Muscle of back (tissue), 3 donors: ENCODE measurements at regions not wholly inside any gene's neighbourhood (a gene's known extent, or its start where the extent isn't known, plus 50 kb on each side); places are given as distances from the start of the nearest gene placed in this dataset.
"Not testable (repeated sequence)": the region's sequence is repeated elsewhere in the genome, so short reads cannot be mapped to it uniquely, and the experiment has no call there.

ENCODE experiments used
- DNase-seq, 3 donors: peaks; one replicate each; pipeline versions ENCODE4 v3.0.0 to v3.0.0-alpha.2; 2013

GRCh38 chr14:98906123-98906995, 365.6 kb downstream of the BCL11B start:
- DNase-seq: peak; percentile 24 to 55 (median 42)

DNA sequence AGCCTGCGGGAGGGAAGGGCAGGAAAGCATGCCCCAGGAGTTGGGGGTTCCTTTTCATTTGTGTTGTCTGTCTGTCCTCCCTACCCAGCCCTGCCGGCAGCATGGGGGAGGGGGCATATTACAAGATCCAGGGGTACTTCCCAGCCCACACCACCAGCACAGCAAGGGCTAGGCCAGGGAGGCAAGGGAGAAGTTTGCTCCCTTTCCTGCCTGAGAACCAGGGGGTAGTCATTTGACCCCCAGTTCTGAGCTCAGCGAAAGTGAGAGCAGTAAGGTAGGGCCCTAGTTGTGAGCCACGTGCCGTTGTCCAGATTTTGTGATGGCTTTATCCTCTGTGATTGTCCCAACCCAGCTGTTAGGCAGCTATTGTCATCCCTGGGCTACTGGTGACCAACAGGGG, 364.7 kb downstream of the BCL11B start:
- DNase-seq: no peak

DNA sequence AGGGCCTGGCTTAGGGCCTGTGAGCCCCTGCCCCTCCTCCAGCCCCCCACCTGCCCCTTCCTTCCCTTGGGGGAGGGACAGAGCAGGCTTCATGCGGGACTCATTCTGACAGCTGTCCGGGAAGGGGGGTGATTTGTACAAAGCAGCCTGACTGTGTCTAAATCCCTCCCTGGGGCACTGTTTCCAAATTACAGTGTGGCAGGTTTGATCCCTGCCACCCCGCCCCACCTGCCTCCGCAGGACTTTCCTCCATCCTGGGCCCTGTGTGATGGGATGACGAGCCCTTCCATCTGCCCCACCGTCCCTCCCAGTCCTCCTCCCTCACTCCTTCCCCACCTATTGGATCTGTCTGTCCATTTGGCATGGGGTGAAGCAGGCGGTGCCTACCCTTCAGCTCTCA, 363.9 kb downstream of the BCL11B start:
- peak; percentile 19 to 65 (median 24) for DNase-seq

DNA sequence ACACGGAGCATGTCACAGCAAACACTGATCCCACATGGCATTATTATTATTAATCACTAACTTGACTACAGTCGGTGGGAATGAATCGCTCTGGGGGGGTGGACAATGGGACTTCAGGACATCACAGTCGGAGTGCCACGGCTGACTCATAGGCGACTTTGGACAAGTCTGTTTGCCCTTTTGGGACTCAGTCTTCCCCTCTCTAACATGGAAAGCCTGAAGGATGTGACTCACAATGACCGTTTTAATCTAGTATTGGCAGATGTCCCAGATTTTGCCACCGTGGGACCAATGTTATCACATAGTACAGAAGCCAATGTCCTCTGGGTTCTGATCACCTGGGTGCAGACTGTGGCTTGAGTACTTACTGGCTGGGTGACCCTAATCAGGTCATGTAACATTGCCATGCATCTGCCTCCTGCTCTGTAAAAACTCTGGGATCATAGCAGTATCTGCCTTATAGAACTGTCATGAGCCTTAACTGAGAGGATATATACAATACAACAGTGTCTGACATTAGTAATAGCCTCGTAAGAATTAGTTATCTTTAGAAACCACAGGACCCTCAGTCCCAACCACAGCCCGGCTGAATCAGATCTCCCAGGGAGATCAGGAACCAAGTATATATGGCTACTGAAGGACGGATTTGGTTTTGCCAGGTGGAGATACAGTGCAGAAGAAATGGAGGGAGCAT, 362.6 kb downstream of the BCL11B start:
- peak in 1 of 3 donors; percentile 52 for DNase-seq

GRCh38 chr14:98910061-98910460, 361.9 kb downstream of the BCL11B start:
- no peak for DNase-seq

DNA sequence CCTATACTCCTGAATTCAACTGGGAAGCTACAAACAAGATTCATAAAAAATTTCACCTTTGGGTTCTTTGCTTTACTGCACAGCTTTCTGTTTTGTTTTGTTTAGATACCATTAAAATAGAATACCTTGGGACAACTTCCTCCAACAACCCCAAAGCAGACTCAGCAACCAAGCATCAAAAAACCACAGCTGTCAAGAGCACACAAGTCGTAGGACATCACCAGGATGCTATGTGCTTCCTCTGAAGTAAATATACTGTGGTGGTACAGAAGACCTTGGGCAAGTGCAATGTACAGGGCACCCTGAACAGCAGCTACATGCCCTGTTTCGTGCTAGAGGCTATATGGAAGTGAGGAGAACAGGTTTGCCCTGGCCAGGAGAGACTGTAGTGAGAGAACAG, 359.3 kb downstream of the BCL11B start:
- no peak for DNase-seq

DNA sequence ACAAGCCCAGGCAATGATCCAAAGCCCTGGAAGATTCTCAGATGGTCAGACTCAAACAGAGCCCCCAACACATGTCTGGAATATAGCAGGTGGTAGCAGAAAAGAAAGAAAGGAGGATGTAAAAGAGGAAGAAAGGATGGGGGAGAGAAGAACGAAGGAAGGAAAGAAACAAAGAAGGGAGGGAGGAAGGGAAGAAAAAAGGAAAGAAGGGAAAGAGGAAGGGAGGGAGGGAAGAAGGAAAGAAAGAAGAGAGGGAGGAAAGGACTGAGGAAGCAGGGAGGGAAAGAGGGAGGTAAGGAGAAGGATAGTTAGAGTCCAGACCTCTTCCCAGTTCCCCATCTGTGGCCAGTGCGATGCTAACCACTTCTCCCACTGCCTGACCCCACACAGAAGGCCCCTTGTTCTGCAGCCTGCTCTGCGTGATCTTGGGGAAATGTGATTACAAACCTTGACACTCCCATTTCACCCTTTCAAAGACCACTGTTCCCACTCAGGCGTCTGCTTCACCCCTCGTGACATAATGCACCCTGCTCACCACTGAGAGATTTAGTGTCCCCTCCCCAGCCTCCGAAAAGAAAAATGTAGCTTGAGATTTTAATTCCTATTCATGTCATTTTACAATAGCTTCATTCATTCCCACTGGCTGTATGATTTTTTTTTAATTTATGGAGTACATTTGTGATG, 357.9 kb downstream of the BCL11B start:
- no peak for DNase-seq

DNA sequence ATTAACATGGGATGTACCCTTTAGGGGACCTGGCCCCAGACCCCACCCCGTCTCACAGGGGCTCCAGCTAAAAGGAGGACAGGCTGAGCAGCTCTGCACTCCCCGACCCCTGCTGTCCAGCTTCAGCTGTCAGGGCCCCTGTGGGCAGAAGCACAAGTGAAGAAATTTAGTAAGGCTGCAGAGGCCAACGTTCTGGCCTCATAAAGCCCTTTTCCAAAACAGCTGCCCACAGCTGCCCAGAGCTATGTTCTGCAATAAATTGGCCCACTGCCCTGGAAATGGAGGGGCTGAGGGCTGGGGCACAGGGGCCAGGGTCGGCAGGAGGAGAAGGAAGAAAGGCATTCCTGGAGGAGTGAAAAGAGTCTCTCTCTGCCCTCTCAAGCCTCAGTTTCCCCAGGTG, 357.1 kb downstream of the BCL11B start:
- DNase-seq: peak in 2 of 3 donors; percentile 27 to 62

DNA sequence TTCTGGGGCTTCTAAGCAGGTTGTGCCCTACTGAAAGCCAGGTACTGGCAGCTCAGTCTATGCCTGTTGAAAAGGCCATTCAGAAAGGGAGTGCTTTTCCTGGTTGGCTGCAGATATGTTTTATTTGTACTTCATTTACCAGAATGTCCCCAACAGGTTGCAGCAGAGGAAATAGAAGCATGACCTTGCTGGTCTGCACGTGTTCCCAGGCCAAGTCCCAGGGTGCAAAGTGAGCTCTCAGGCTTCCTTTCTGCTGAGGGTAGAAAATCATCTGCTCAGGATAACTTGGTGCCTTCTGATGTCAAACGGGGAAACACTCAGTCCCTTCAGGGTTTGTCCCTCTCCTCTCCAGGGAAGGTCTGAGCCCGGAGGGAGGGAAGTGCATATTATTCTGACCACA, 356.4 kb downstream of the BCL11B start:
- DNase-seq: no peak

GRCh38 chr14:98916036-98916435, 356.0 kb downstream of the BCL11B start:
- no peak for DNase-seq

- no peak for DNase-seq
Measured at GRCh38 chr14:98916476-98916875, 355.5 kb downstream of the BCL11B start.

- no peak for DNase-seq
Measured at GRCh38 chr14:98919434-98919833, 352.6 kb downstream of the BCL11B start.

DNA sequence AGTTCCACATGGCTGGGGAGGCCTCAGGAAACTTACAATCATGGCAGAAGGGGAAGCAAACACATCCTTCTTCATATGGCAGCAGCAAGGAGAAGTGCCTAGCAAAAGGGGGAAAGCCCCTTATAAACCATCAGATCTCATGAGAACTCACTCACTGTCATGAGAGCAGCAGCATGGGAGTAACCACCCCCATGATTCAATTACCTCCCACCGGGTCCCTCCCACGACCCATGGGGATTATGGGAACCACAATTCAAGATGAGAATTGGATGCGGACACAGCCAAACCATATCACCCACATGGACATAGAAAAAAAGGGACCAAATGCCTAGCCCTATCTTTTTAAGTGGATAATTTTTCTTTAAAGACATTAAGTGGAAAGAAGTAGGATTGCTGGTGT, 350.7 kb downstream of the BCL11B start:
- DNase-seq: not testable (repeated sequence)

GRCh38 chr14:98923596-98923995, 348.4 kb downstream of the BCL11B start:
- DNase-seq: no peak

DNA sequence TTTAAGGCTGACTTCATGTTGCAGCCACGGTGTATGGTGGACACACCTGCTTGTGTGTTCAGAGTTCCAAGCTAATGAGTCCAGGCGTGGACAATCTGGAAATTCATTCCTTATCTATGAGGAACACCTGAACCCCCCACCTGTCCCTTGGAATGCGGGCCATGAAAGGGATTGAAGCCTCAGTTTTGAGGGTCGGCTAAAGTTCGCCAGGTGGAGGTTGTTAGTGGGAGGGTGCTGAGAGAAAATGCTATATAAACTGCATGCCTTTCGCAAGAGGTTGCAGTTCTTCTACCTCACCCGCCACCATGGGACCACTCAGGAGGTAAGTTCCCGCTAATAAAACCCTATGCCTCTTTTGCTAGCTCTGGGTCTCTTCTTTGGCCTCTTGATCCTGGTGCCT, 348.0 kb downstream of the BCL11B start:
- no peak for DNase-seq

DNA sequence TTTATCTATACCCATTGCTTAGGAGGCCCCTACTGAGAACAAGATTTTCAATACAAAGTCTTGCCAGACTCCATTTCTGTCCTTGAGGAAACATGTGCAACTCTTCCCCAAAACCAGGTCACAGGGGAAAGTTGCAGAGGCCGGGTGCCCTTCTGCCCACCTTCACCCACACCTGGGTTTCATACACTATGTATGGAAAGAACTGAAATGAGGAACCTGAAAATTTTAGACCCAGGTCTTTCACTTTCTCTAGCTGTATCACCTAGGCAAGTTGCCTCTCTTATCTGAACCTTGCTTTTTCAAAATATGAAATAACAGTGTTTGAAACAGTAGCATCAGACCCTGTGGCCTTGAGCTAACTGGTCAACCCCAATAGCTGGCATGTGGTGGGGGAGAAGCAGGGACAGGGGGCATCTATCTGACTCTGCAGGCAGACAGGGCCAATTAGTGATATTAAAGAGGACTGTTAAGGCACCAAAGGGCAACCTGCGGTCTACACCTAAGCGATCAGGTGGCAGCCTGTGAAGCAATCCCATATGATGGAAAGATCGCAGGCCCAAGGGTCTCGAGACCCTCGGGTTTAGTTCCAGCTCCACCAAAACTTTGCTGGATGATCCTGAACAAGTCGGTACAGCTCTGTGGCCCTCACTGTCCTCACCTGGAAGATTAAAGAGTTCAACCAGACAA, 346.5 kb downstream of the BCL11B start:
- DNase-seq: no peak

DNA sequence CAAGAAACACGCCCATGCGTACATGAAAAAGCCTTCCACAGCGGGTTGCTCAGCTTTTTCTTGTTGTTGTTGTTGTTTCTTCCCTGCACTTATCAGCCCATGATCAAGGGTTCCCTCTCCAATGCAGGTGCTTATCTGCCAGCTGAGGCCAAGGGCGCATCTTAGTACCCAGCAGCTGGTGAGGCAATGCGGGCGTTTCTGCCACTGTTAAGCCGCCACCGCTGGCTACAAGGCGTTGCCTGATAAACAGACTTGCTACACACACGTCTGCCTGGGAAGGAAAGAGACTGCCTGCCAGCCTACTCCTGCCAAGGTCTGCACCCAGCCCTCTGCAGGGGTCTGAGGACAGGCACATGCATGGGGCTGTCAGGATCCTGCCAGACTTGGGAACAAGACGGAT, 345.9 kb downstream of the BCL11B start:
- DNase-seq: no peak

- DNase-seq: peak in 2 of 3 donors; percentile 49 to 55
Measured at GRCh38 chr14:98926801-98927200, 345.2 kb downstream of the BCL11B start.

- DNase-seq: no peak
Measured at GRCh38 chr14:98927986-98928385, 344.0 kb downstream of the BCL11B start.

DNA sequence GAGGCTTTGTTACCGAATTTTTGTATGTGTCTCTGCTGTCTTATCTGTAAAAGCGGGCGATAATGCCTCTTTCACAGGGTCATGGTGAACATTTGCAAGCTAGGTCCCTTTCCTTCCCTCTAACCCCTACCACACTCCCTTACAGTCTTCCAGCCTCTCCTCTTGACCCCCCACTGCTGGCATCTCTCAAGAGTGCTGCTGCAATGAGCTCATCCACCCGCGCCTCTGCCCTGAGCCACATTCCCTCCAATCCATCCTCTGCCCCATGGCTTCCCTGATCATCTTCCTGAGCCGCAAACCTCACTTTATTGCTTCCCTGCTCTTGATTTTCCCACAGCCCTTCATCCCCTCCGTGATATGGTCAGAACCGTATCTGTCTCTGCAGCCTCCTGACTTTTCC, 343.6 kb downstream of the BCL11B start:
- no peak for DNase-seq

DNA sequence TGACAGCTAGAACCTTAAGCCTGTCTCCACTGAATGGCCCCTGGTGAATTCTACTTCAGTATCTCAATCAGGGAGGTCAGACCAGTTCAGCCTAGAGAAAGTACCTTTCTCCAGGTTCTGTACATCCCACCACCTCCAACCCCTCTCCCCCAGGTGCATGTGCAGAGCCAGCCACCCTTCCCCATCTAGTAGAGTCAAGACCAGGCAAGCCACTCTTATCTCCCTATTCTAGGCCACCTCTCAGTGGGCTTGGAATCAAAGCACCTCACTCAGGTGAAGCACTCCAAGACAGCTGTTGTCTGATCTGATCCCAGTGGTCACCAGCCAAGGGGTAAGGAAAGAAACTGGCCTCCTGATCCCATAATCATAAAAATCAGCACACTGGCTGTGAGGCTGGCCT, 340.9 kb downstream of the BCL11B start:
- DNase-seq: no peak

GRCh38 chr14:98931911-98932310, 340.1 kb downstream of the BCL11B start:
- no peak for DNase-seq
